ENCODE measurements at regions not wholly inside any gene's neighbourhood (a gene's known extent, or its start where the extent isn't known, plus 50 kb on each side); places are given as distances from the start of the nearest gene placed in this dataset.

GRCh38 chr9:8262625-8263622, 463.3 kb upstream of the DMAC1 start:
- no peak for DNase-seq (ENCODE audit: low spot score)

DNA sequence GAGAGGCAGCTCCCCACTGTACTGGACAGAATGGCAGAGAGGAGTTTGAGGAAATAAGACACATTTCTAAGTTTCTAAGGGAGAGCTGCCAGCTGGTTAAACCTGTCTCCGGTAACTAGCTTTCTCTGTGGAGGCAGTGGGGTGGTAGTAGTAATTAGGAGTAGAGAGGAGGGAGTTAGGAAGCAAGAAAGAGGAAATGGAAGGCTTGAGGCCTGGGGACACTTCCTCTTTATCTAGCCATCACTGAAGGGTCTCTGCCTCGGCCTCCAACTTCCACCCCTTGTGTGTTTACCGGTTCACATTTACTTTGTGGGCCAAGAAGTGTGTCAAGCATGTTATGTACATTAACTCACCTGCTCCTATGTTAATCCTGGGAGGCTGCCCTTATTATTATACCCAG, 462.2 kb upstream of the DMAC1 start:
- DNase-seq (ENCODE audit: low spot score): no peak

- no peak for DNase-seq (ENCODE audit: low spot score)
These were observed 459.4 kb upstream of the DMAC1 start for GRCh38 chr9:8259028-8259427.

- DNase-seq (ENCODE audit: low spot score): no peak
These were observed 457.3 kb upstream of the DMAC1 start for GRCh38 chr9:8256880-8257279.

DNA sequence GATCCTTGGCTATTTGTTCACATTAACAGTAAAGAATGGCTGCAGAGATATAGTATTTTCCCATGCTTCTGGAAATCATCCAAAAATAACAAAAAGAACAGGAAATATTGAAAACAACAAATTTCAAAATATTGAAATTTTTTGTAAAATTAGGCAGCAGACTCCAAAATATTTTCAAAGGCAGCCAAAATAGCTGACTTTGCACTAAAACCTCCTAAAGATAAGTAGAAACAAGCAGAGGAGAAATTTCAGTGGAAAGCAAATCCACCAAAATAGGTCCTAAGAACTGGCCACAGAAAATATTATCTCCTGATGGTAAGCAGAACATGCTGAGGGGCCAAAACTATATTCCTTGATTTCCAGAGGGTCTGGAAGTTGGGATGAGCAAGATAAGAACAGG, 456.3 kb upstream of the DMAC1 start:
- DNase-seq (ENCODE audit: low spot score): no peak

- DNase-seq (ENCODE audit: low spot score): no peak
These were observed 455.0 kb upstream of the DMAC1 start for GRCh38 chr9:8254541-8254940.

- DNase-seq (ENCODE audit: low spot score): no peak
These were observed 452.9 kb upstream of the DMAC1 start for GRCh38 chr9:8252445-8252844.

DNA sequence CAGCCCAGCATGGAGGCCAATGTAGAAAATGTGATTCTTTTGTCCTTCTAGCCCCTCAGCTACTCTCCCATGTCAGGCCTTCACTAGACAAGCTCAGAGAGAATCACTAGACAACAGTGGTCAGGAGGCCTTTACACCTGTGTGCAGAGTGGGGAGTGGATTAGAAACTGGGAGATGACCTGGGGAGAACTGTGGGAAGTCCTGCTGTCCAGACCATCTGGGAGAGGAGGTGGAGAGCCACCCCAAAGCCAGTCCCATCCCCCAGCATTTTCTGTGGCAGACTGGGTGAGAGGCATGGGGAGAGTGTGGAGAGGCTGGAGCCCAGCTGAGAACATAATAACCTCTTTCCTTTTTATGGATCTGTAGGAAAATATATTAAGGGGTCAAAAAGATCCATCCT, 452.0 kb upstream of the DMAC1 start:
- DNase-seq (ENCODE audit: low spot score): no peak

DNA sequence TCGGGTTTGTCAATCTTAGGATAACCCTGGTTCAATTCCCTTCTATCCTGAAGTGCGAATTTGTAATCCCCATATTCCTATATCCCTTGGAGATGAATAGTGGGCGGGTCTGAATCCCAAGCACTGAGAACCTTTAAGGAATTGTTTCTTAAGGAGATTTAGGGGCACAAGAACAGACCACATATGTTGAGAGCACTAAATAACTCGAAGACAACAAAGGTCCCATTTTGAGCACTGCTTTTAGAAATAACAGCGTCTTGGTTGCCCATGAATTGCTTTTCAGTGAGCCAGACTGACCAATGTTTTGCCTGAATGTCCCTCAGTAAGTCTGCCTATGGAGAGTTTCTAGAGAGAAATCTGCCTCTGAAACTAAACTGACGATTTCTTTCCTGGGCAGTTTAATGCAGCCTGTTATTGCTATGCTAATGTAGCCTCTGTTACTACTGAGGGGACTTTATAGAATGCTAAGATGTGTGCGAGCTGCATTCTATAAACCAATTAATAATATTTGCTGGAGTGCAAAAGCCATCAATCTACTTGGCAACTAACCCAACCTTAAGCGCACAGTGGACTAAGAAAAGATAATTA, 445.0 kb upstream of the DMAC1 start:
- no peak for DNase-seq (ENCODE audit: low spot score)

- no peak for DNase-seq (ENCODE audit: low spot score)
These were observed 441.6 kb upstream of the DMAC1 start for GRCh38 chr9:8241201-8241600.

- no peak for DNase-seq (ENCODE audit: low spot score)
These were observed 437.5 kb upstream of the DMAC1 start for GRCh38 chr9:8237096-8237495.

DNA sequence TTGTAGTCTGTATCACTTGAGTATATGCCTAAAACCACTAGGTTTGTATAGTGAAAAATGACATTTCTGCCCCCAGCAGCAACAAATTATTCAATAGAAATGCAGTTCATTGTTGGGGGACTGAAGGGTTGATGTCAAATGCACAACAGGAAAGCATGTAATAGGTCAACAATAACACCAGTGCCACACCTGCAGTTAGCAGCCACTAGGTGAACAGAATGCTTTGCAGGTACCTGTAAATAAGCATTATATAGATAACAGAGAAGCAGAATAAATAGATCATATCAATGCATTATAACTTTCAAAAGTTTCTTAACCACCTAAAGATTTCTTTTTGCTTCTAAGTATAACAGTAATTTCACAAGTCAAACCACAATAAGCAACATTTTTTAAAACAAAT, 435.9 kb upstream of the DMAC1 start:
- no peak for DNase-seq (ENCODE audit: low spot score)

DNA sequence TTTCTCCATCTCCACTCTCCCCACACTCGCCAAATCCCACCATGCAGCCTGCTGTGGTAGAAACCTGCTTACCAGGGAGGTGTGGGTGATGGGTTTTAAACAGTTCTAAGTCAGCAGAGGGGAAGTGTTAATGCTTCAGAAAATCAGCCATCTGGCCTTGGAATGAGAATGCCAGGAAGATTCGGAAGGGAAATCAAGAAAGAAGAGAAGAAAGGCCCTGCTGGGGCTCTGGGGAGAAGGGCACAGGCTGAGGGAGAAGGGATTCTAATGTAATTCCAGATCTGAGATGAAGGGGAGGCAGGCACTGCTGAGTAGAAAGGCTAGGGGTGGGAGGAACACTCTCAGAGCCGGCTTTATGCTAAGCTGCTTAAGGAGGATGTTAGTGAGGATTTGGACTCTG, 434.7 kb upstream of the DMAC1 start:
- no peak for DNase-seq (ENCODE audit: low spot score)

GRCh38 chr9:8232726-8233125, 433.1 kb upstream of the DMAC1 start:
- no peak for DNase-seq (ENCODE audit: low spot score)

- no peak for DNase-seq (ENCODE audit: low spot score)
These were observed 429.6 kb upstream of the DMAC1 start for GRCh38 chr9:8229226-8229625.

DNA sequence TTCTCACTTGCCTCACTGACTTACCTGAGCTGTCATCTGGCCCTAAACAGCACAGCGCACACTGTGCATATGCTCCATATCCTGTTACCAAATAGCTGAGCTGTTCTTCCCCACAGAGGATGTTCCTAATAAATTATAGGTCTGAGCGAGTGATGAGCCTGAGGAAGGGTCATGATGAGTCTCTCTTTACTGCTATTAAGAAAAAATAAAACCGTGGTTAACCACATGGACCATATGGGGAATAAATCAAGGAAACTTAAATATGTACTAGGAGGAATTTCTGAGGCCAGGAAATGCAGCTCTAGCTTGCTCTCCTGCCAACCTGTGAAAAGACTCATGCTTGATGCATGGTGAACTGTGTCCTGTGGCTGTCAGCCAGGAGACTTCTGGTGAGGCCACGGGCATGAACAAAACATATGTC, 424.8 kb upstream of the DMAC1 start:
- no peak for DNase-seq (ENCODE audit: low spot score)

DNA sequence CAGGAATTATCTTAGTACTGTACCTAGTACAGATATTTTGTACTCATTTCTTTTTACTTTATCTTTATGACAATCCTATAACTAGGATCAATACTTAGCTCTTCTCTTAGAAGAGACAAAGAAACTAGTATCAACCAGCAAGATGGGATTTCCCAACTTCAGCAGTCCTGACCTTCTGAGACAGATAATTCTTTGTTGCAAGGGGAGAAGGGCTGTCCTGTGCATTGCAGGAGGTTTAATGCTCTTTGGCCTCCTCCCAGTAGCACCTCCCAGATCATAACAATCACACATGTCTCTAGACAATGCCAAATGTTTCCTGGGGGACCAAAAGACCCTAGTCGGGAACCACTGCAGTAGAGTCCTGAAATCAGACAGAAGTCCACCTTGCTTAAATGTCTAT, 424.3 kb upstream of the DMAC1 start:
- DNase-seq (ENCODE audit: low spot score): no peak

DNA sequence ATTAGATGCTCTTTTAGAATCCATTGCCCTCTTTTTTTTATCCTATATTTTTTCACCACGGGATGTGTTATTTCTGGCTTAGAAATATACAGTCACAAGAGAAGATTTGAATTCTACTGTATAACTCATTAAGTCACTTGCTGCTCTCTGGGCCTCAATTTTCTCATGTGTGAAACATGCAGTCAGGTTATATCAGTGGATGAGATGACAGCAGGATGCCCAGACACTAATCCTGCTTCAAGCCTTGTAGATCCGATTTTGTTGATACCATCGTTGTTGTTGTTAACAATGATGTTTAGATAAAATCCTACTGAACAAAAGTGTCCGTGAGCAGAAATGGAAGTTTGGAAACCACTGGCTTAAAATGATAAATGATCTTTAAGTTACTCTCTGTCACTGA, 421.9 kb upstream of the DMAC1 start:
- no peak for DNase-seq (ENCODE audit: low spot score)

DNA sequence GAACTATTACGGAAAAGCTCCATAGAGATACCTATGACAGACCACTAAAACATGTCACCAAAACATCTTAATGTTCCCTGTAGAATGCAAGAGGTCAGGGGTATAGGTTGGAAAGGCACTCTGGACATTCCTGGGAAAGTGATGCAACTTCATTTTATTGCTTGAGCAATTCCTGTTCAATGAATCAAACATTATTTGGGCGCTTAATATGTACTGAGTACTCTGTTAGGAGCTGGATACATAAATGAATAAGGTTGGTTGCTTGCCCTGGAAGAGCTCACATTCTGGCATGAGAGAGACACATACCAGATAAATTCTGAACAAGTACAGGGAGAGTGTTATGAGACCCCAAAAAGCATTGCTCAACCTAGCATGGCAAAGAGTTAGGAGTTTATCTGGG, 408.9 kb upstream of the DMAC1 start:
- DNase-seq (ENCODE audit: low spot score): no peak

DNA sequence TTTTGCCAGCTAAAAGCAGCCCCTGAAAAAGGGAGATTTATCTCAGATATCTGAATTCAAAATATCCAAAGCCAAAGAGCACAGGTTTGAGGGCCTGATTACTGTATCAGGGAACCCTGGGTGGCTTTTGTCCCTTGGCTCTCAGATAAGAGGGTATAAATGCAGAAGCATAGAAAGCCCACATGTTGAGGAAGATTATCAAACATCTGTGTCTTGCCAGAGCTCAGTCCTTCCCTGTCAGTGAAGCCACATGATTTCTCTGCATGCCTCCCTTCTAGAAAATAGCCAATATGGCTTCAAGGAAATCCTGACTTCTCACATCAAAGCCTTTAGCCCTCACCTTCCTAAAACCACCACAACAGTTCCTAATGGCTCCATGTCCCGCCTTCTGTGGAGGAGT, 408.0 kb upstream of the DMAC1 start:
- no peak for DNase-seq (ENCODE audit: low spot score)

GRCh38 chr9:8206720-8207119, 407.1 kb upstream of the DMAC1 start:
- DNase-seq (ENCODE audit: low spot score): no peak

DNA sequence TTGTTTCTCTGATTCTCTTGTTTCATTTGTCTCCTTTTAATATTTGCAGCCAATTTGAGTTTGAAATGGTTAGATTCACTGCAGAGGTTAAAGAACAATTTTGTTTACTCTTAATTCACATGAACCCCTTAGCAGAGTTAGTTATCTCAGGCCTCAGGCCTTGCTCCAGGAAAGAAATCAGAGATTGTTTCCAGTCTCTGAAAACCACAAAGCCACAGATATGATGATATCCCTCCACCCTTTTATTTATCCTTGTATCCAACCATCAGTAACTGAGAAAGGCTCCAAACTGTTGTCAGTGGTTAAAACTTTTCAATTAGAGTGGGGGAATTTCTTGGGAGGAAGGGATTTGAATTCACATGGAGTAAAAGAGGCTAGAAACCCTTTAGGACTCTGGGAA, 406.0 kb upstream of the DMAC1 start:
- no peak for DNase-seq (ENCODE audit: low spot score)

GRCh38 chr9:8189881-8190280, 390.3 kb upstream of the DMAC1 start:
- DNase-seq (ENCODE audit: low spot score): no peak
